ENCODE measurements at regions not wholly inside any gene's neighbourhood (a gene's known extent, or its start where the extent isn't known, plus 50 kb on each side); places are given as distances from the start of the nearest gene placed in this dataset.

DNA sequence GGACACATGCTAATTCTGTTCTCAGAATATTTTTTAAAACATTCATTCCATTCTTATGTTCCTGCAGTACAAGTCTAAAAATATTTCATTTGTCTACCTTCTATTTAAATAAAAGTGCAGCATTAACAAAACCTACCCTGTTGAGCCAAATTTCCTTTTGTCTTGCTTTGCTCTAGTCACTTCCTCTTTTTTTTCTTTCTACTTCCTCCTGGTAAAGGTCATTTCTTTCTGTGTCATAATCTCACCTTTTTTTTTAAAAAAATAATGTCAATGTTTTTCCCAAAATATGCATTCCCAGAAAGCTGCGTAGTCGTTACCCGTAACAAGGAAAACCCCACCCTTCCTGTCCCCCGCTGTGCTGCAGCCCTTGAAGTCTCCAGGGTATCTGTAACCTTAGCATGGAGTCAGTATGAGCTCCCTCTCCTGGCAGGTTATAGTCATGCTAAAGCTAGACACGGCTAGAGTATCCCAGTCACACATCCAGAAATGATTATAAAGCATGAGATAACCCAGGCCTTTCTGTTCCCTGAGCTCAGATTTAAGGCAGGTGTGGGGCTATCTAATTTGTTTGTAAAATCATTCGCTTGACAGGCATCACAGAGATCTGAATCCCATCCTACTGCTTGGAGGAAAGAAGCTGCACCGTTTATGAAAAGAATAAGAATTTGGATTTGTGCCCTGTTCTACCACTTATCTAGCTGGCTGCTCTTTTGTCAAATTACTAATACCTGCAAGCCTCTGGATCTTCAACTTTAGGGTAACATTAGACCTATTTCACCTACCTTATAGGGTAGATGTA lies 51.1 kb upstream of the EED start:
- Histone ChIP-seq H3K36me3 (no peaks in the 10 kb centered on the region), H3K9me3 (no peaks in the 10 kb centered on the region), H3K4me1 (no peaks in the 10 kb centered on the region), H3K27me3 (no peaks in the 10 kb centered on the region), H3K4me3 (no peak overlapping the region), H3K27ac (peak overlapping the region; percentile 31 to 38)
- peak; percentile 21 to 71 for DNase-seq
- intact Hi-C loops (cut with DNase I; ENCODE audit: low total_unique reads) = no loop called here
- TF ChIP-seq CTCF (IDR thresholded peaks at IDR 0.05) = peak; percentile 52 to 70 (median 61)
- TF ChIP-seq POLR2A (IDR thresholded peaks at IDR 0.05) = no peak

- intact Hi-C loops (cut with DNase I; ENCODE audit: low total_unique reads) = no loop called here
- no peaks in the 10 kb centered on the region for H3K27me3 ChIP-seq
- H3K4me3 ChIP-seq = no peak overlapping the region
- H3K27ac ChIP-seq = peak overlapping the region; percentile 6 to 38
- H3K9me3 ChIP-seq = no peaks in the 10 kb centered on the region
- DNase-seq = no peak
- TF ChIP-seq POLR2A (IDR thresholded peaks at IDR 0.05) (no peak), CTCF (IDR thresholded peaks at IDR 0.05) (no peak)
- no peaks in the 10 kb centered on the region for H3K4me1 ChIP-seq
- H3K36me3 ChIP-seq = no peaks in the 10 kb centered on the region
Measured at GRCh38 chr11:86192519-86193257, 51.9 kb upstream of the EED start.

DNA sequence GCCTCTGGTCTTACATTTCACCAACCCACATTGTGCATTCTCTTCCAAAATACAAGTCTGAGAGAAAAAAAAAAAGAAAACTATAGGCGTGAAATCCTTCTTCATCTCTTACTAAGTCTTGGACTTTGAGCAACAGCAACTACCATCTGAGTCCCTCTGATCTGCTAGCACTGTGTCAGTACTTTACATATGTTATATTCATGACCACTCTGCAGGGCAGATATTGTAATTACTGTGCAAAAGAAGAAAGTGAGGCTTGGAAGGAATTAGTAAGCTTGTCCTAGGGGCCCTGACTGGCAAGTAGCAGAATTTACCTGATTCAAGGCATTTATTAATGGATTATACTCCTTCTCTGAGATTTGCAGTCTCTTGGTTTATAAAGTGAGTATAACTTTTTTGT lies 52.7 kb upstream of the EED start:
- no peak for DNase-seq
- H3K4me3 ChIP-seq = no peak overlapping the region
- no peak for TF ChIP-seq POLR2A (IDR thresholded peaks at IDR 0.05)
- TF ChIP-seq CTCF (IDR thresholded peaks at IDR 0.05) = no peak
- H3K27ac ChIP-seq = no peak overlapping the region
- no peaks in the 10 kb centered on the region for H3K36me3 ChIP-seq
- H3K4me1 ChIP-seq = no peaks in the 10 kb centered on the region
- intact Hi-C loops (cut with DNase I; ENCODE audit: low total_unique reads) = no loop called here
- H3K9me3 ChIP-seq = no peaks in the 10 kb centered on the region
- H3K27me3 ChIP-seq = no peaks in the 10 kb centered on the region

DNA sequence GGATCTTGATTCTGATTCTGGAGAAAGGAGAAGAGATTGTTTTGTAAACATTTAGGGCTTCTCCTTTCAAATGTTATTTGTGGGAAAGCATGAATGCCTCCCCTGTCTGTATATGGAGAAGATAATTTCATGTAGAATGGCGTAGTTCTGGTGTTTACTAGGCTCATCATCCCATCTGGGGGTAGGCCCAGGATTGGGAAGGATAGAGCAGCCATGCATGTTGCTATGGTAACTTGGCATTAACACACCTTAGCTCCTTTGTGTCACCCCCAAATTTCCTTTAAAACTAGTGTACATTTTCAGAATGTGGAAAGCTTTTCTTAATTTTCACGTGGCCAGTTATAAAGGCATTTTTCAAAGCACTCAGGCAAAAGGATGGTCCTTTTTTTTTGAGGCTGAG lies 57.5 kb upstream of the EED start:
- intact Hi-C loops (cut with DNase I; ENCODE audit: low total_unique reads) = no loop called here
- no peak for DNase-seq
- Histone ChIP-seq H3K27ac (no peak overlapping the region), H3K36me3 (no peaks in the 10 kb centered on the region), H3K27me3 (no peaks in the 10 kb centered on the region), H3K4me1 (no peaks in the 10 kb centered on the region), H3K4me3 (no peak overlapping the region), H3K9me3 (no peaks in the 10 kb centered on the region)
- TF ChIP-seq POLR2A (IDR thresholded peaks at IDR 0.05) (no peak), CTCF (IDR thresholded peaks at IDR 0.05) (no peak)

- Histone ChIP-seq H3K9me3 (no peaks in the 10 kb centered on the region), H3K27me3 (no peaks in the 10 kb centered on the region), H3K36me3 (no peaks in the 10 kb centered on the region), H3K4me3 (no peak overlapping the region), H3K4me1 (no peaks in the 10 kb centered on the region), H3K27ac (no peak overlapping the region)
- intact Hi-C loops (cut with DNase I; ENCODE audit: low total_unique reads) = no loop called here
- DNase-seq = no peak
- no peak for TF ChIP-seq CTCF (IDR thresholded peaks at IDR 0.05)
- no peak for TF ChIP-seq POLR2A (IDR thresholded peaks at IDR 0.05)
Measured at GRCh38 chr11:86186386-86186785, 58.2 kb upstream of the EED start.

Measured in uterus (tissue), 3 donors.